Liver (tissue), 8 donors: ENCODE measurements at regions not wholly inside any gene's neighbourhood (a gene's known extent, or its start where the extent isn't known, plus 50 kb on each side); places are given as distances from the start of the nearest gene placed in this dataset.

Source experiments
- DNase-seq: peaks from one replicate; pipeline ENCODE4 v3.0.0-alpha.2; 2017; ENCODE audit warnings: low spot score
- H3K27ac ChIP-seq, 2 donors: one replicate each; pipeline ENCODE4 v1.7.0; 2013; ENCODE audit warnings: inconsistent platforms in 2 of 2, low read length in 2 of 2, control low read depth in 1 of 2, low read depth in 1 of 2, mild to moderate bottlenecking in 1 of 2
- H3K27me3 ChIP-seq, 4 donors: one replicate each; pipeline versions ENCODE4 v1.6.1 to v1.7.0; 2013; ENCODE audit warnings: low read length in 3 of 4, inconsistent platforms in 1 of 4, mild to moderate bottlenecking in 1 of 4, moderate library complexity in 1 of 4; ENCODE audit not compliant: control insufficient read depth in 4 of 4, insufficient read depth in 4 of 4
- H3K36me3 ChIP-seq, 4 donors: one replicate each; pipeline versions ENCODE4 v1.6.1 to v1.7.0; 2013; ENCODE audit warnings: low read length in 3 of 4, mild to moderate bottlenecking in 3 of 4, low read depth in 1 of 4, moderate library complexity in 1 of 4; ENCODE audit not compliant: control insufficient read depth in 4 of 4, insufficient read depth in 3 of 4
- H3K4me1 ChIP-seq, 4 donors: one replicate each; pipeline versions ENCODE4 v1.6.1 to v1.7.0; 2013; ENCODE audit warnings: low read length in 3 of 4, mild to moderate bottlenecking in 3 of 4, moderate library complexity in 1 of 4; ENCODE audit not compliant: control insufficient read depth in 4 of 4, insufficient read depth in 4 of 4
- H3K4me3 ChIP-seq, 3 donors: one replicate each; pipeline versions ENCODE4 v1.6.1 to v1.7.0; 2013; ENCODE audit warnings: low read length in 3 of 3, control low read depth in 1 of 3, low read depth in 1 of 3, mild to moderate bottlenecking in 1 of 3
- H3K9ac ChIP-seq, 2 donors: one replicate each; pipeline ENCODE4 v1.7.0; 2013; ENCODE audit warnings: low read length in 2 of 2, mild to moderate bottlenecking in 2 of 2, moderate library complexity in 2 of 2, control low read depth in 1 of 2, low read depth in 1 of 2
- H3K9me3 ChIP-seq, 4 donors: one replicate each; pipeline versions ENCODE4 v1.6.1 to v1.7.0; 2013; ENCODE audit warnings: low read length in 3 of 4; ENCODE audit not compliant: control insufficient read depth in 4 of 4
- ATF3 ChIP-seq: IDR thresholded peaks from 2 replicates; pipeline ENCODE4 v1.6.1; 2016; ENCODE audit warnings: antibody characterized with exemption
- FOXA1 ChIP-seq: IDR thresholded peaks from 2 replicates; pipeline ENCODE4 v1.6.1; 2016; ENCODE audit warnings: antibody characterized with exemption
- FOXA2 ChIP-seq: IDR thresholded peaks from 2 replicates; pipeline ENCODE4 v1.6.1; 2016; ENCODE audit warnings: antibody characterized with exemption
- GABPA ChIP-seq, 2 donors: IDR thresholded peaks in 1 of 2; conservative IDR thresholded peaks in 1 of 2; 2 replicates each; pipeline ENCODE4 v1.6.1; 2016; ENCODE audit warnings: antibody characterized with exemption in 2 of 2, mild to moderate bottlenecking in 1 of 2, moderate library complexity in 1 of 2
- JUND ChIP-seq, 2 donors: IDR thresholded peaks; 2 replicates each; pipeline ENCODE4 v1.6.1; 2016; ENCODE audit warnings: antibody characterized with exemption in 2 of 2
- MAX ChIP-seq: IDR thresholded peaks from 2 replicates; pipeline ENCODE4 v1.6.1; 2016; ENCODE audit warnings: antibody characterized with exemption
- NR2F2 ChIP-seq: IDR thresholded peaks from 2 replicates; pipeline ENCODE4 v1.6.1; 2016; ENCODE audit warnings: antibody characterized with exemption
- RAD21 ChIP-seq, 2 donors: IDR thresholded peaks; 2 replicates each; pipeline ENCODE4 v1.6.1; 2016; ENCODE audit warnings: antibody characterized with exemption in 2 of 2, mild to moderate bottlenecking in 2 of 2
- REST ChIP-seq: IDR thresholded peaks from 2 replicates; pipeline ENCODE4 v1.6.1; 2016; ENCODE audit warnings: antibody characterized with exemption, mild to moderate bottlenecking
- RXRA ChIP-seq, 2 donors: IDR thresholded peaks; 2 replicates each; pipeline ENCODE4 v1.6.1; 2017 to 2018; ENCODE audit warnings: antibody characterized with exemption in 2 of 2, mild to moderate bottlenecking in 1 of 2
- SP1 ChIP-seq: IDR thresholded peaks from 2 replicates; pipeline ENCODE4 v1.6.1; 2018; ENCODE audit warnings: antibody characterized with exemption, mild to moderate bottlenecking
- TAF1 ChIP-seq: conservative IDR thresholded peaks from 2 replicates; pipeline ENCODE4 v1.6.1; 2016; ENCODE audit warnings: antibody characterized with exemption, mild to moderate bottlenecking
- YY1 ChIP-seq: IDR thresholded peaks from 2 replicates; pipeline ENCODE4 v1.6.1; 2016; ENCODE audit warnings: antibody characterized with exemption, mild to moderate bottlenecking
- WGBS: extraction: QIAGEN DNeasy Blood & Tissue Kit; methylation state at CpG from one replicate; pipeline ENCODE4 v1.1.7; 2013; 5-methylcytosine and 5-hydroxymethylcytosine counted together
- TF ChIP-seq, protein P1 (sequence below): fragments of 150-350 bp; IDR thresholded peaks from 2 replicates; pipeline ENCODE4 v1.5.1; 2017; ENCODE audit warnings: improper control_type of control experiment, low read depth, low read length; ENCODE audit not compliant: missing input control
- donor health status: healthy.
- donor health status: healthy.
- donor health status: healthy.
- donor health status: healthy.
- donor health status: healthy.

- no peak overlapping the region for H3K4me3 ChIP-seq
- no peaks in the 10 kb centered on the region for H3K36me3 ChIP-seq
- H3K9me3 ChIP-seq: no peaks in the 10 kb centered on the region
- no peaks in the 10 kb centered on the region for H3K4me1 ChIP-seq
- H3K27ac ChIP-seq: no peak overlapping the region
- no peak for TF ChIP-seq RXRA (IDR thresholded peaks at IDR 0.05)
- TF ChIP-seq JUND (IDR thresholded peaks at IDR 0.05): no peak
- TF ChIP-seq RAD21 (IDR thresholded peaks at IDR 0.05): no peak
- no peak for TF ChIP-seq YY1
- no peak for TF ChIP-seq TAF1
- TF ChIP-seq, protein P1, sequence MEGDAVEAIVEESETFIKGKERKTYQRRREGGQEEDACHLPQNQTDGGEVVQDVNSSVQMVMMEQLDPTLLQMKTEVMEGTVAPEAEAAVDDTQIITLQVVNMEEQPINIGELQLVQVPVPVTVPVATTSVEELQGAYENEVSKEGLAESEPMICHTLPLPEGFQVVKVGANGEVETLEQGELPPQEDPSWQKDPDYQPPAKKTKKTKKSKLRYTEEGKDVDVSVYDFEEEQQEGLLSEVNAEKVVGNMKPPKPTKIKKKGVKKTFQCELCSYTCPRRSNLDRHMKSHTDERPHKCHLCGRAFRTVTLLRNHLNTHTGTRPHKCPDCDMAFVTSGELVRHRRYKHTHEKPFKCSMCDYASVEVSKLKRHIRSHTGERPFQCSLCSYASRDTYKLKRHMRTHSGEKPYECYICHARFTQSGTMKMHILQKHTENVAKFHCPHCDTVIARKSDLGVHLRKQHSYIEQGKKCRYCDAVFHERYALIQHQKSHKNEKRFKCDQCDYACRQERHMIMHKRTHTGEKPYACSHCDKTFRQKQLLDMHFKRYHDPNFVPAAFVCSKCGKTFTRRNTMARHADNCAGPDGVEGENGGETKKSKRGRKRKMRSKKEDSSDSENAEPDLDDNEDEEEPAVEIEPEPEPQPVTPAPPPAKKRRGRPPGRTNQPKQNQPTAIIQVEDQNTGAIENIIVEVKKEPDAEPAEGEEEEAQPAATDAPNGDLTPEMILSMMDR: no peak
- no peak overlapping the region for H3K9ac ChIP-seq
- 85% methylated on average over 8 of the region's 8 CpGs for WGBS
- H3K27me3 ChIP-seq: no peaks in the 10 kb centered on the region
- no peak for DNase-seq
Observed at GRCh38 chr5:133905424-133905823, 63.0 kb downstream of the C5orf15 start.

DNA sequence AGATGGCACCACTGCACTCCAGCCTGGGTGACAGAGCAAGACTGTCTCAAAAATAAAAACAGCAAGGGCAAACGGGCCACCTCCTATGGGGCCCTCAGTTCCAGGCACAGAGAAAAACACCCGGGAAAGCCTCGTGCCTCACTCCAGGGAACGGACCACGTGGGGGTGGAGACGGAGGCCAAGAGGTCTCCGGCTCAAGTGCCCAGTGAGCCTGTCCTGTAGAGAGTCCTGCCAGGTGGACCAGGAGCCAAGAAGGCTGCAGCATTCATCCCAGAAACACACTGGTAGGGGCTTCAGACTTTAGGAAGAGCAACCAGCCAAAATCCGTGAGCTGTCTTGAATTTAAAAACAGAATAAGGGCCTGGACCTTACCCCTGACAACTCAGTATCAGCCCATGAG lies 63.8 kb downstream of the C5orf15 start:
- Histone ChIP-seq H3K9me3 (no peaks in the 10 kb centered on the region), H3K27ac (no peak overlapping the region), H3K4me1 (no peaks in the 10 kb centered on the region), H3K36me3 (no peaks in the 10 kb centered on the region), H3K4me3 (no peak overlapping the region), H3K27me3 (no peaks in the 10 kb centered on the region), H3K9ac (no peak overlapping the region)
- 88% methylated on average over 8 of the region's 8 CpGs for WGBS
- no peak for DNase-seq
- TF ChIP-seq RAD21 (IDR thresholded peaks at IDR 0.05) (no peak), REST (no peak), SP1 (no peak), FOXA2 (no peak), YY1 (no peak), NR2F2 (no peak), ATF3 (no peak), TAF1 (no peak), MAX (no peak), FOXA1 (no peak), GABPA (IDR thresholded peaks at IDR 0.05 in 1 of 2, conservative IDR thresholded peaks at IDR 0.05 in 1 of 2) (no peak)
